Karpas-422 (cell line): ENCODE measurements at regions not wholly inside any gene's neighbourhood (a gene's known extent, or its start where the extent isn't known, plus 50 kb on each side); places are given as distances from the start of the nearest gene placed in this dataset.

ENCODE experiments used
- DNase-seq: peaks from one replicate; pipeline ENCODE4 v3.0.0-alpha.2; 2015
- H2AFZ ChIP-seq: fragments of 200-600 bp; sonication (generic); 2 replicates; pipeline ENCODE4 v1.6.1; 2014; ENCODE audit warnings: antibody characterized with exemption, low read length, mixed read lengths
- H3K27ac ChIP-seq: fragments of 200-600 bp; sonication (generic); 2 replicates; pipeline ENCODE4 v1.5.1; 2014; ENCODE audit warnings: mild to moderate bottlenecking, low read length, moderate library complexity
- H3K27me3 ChIP-seq: fragments of 200-600 bp; sonication (generic); 2 replicates; pipeline ENCODE4 v1.6.1; 2014; ENCODE audit warnings: low read length, mixed read lengths
- H3K36me3 ChIP-seq: fragments of 200-600 bp; sonication (generic); 2 replicates; pipeline ENCODE4 v1.6.1; 2014; ENCODE audit warnings: low read length, mixed read lengths; ENCODE audit not compliant: insufficient read depth
- H3K4me1 ChIP-seq: fragments of 200-600 bp; sonication (generic); 2 replicates; pipeline ENCODE4 v1.6.1; 2014; ENCODE audit warnings: mild to moderate bottlenecking, low read length, mixed read lengths
- H3K4me2 ChIP-seq: fragments of 200-600 bp; sonication (generic); 2 replicates; pipeline ENCODE4 v1.6.1; 2014; ENCODE audit warnings: low read length, low read depth, mild to moderate bottlenecking; ENCODE audit not compliant: poor library complexity, severe bottlenecking
- H3K4me3 ChIP-seq: fragments of 200-600 bp; sonication (generic); 2 replicates; pipeline ENCODE4 v1.5.1; 2014; ENCODE audit warnings: mild to moderate bottlenecking, antibody characterized with exemption, low read length, mixed read lengths
- H3K79me2 ChIP-seq: fragments of 200-600 bp; sonication (generic); 2 replicates; pipeline ENCODE4 v1.6.1; 2014; ENCODE audit warnings: mild to moderate bottlenecking, low read length, mixed read lengths
- H3K9ac ChIP-seq: fragments of 200-600 bp; sonication (generic); 2 replicates; pipeline ENCODE4 v1.6.0; 2014; ENCODE audit warnings: low read length
- H3K9me2 ChIP-seq: fragments of 200-600 bp; sonication (generic), shearing (Covaris generic); replicated peaks from 2 replicates; pipeline ENCODE4 v1.6.0; 2014; ENCODE audit warnings: mild to moderate bottlenecking, low read length, moderate library complexity; ENCODE audit not compliant: insufficient read depth
- H3K9me3 ChIP-seq: fragments of 300-700, 200-600 bp; sonication (generic); 2 replicates; pipeline ENCODE4 v1.6.1; 2014; ENCODE audit warnings: low read length, mixed read lengths
- H4K20me1 ChIP-seq: fragments of 200-600 bp; sonication (generic); 2 replicates; pipeline ENCODE4 v1.6.1; 2014; ENCODE audit warnings: mild to moderate bottlenecking, antibody characterized with exemption, low read length, low read depth; ENCODE audit not compliant: insufficient read depth

GRCh38 chr18:29174891-29175290, 998.0 kb upstream of the CDH2 start:
- Histone ChIP-seq H3K9me2 (no peaks in the 10 kb centered on the region), H3K27me3 (no peaks in the 10 kb centered on the region), H3K9ac (no peak overlapping the region), H3K27ac (no peak overlapping the region), H3K4me3 (no peak overlapping the region), H3K4me2 (no peak overlapping the region), H3K4me1 (no peaks in the 10 kb centered on the region), H3K9me3 (peaks cover 32% of the 10 kb centered on the region), H4K20me1 (no peaks in the 10 kb centered on the region), H3K79me2 (no peaks in the 10 kb centered on the region), H2AFZ (no peak overlapping the region), H3K36me3 (no peaks in the 10 kb centered on the region)
- no peak for DNase-seq

GRCh38 chr18:29172756-29173067, 995.8 kb upstream of the CDH2 start:
- no peaks in the 10 kb centered on the region for H4K20me1 ChIP-seq
- H3K9me2 ChIP-seq = no peaks in the 10 kb centered on the region
- H3K9me3 ChIP-seq = peaks cover 40% of the 10 kb centered on the region
- H3K27me3 ChIP-seq = no peaks in the 10 kb centered on the region
- H3K4me2 ChIP-seq = no peak overlapping the region
- H3K9ac ChIP-seq = no peak overlapping the region
- H3K4me3 ChIP-seq = no peak overlapping the region
- no peaks in the 10 kb centered on the region for H3K36me3 ChIP-seq
- H3K4me1 ChIP-seq = no peaks in the 10 kb centered on the region
- H3K27ac ChIP-seq = no peak overlapping the region
- DNase-seq = no peak
- no peak overlapping the region for H2AFZ ChIP-seq
- no peaks in the 10 kb centered on the region for H3K79me2 ChIP-seq

GRCh38 chr18:29171892-29172755, 995.2 kb upstream of the CDH2 start:
- H3K4me1 ChIP-seq = no peaks in the 10 kb centered on the region
- no peaks in the 10 kb centered on the region for H3K9me2 ChIP-seq
- DNase-seq = no peak
- no peaks in the 10 kb centered on the region for H3K27me3 ChIP-seq
- H4K20me1 ChIP-seq = no peaks in the 10 kb centered on the region
- H3K27ac ChIP-seq = no peak overlapping the region
- no peaks in the 10 kb centered on the region for H3K36me3 ChIP-seq
- H3K9me3 ChIP-seq = peaks cover 36% of the 10 kb centered on the region
- H3K4me3 ChIP-seq = no peak overlapping the region
- H2AFZ ChIP-seq = no peak overlapping the region
- no peak overlapping the region for H3K9ac ChIP-seq
- H3K4me2 ChIP-seq = no peak overlapping the region
- no peaks in the 10 kb centered on the region for H3K79me2 ChIP-seq

- Histone ChIP-seq H3K9me3 (peaks cover 43% of the 10 kb centered on the region), H2AFZ (no peak overlapping the region), H3K9me2 (no peaks in the 10 kb centered on the region)
Observed at GRCh38 chr18:29169599-29169998, 992.7 kb upstream of the CDH2 start.

GRCh38 chr18:29164993-29165599, 988.2 kb upstream of the CDH2 start:
- Histone ChIP-seq H3K4me1 (no peaks in the 10 kb centered on the region), H3K9ac (no peak overlapping the region), H2AFZ (no peak overlapping the region), H4K20me1 (no peaks in the 10 kb centered on the region), H3K27ac (no peak overlapping the region), H3K4me3 (no peak overlapping the region), H3K27me3 (no peaks in the 10 kb centered on the region), H3K4me2 (no peak overlapping the region), H3K9me2 (no peaks in the 10 kb centered on the region), H3K79me2 (no peaks in the 10 kb centered on the region), H3K36me3 (no peaks in the 10 kb centered on the region), H3K9me3 (peaks cover 23% of the 10 kb centered on the region)
- no peak for DNase-seq

More at GRCh38 chr18:29169599-29169998, 992.7 kb upstream of the CDH2 start:
- Histone ChIP-seq H3K27ac (no peak overlapping the region), H3K4me1 (no peaks in the 10 kb centered on the region), H3K36me3 (no peaks in the 10 kb centered on the region), H4K20me1 (no peaks in the 10 kb centered on the region), H3K4me2 (no peak overlapping the region), H3K9ac (no peak overlapping the region), H3K4me3 (no peak overlapping the region), H3K79me2 (no peaks in the 10 kb centered on the region), H3K27me3 (no peaks in the 10 kb centered on the region)
- no peak for DNase-seq

- Histone ChIP-seq H3K9me3 (peaks cover 28% of the 10 kb centered on the region), H4K20me1 (no peaks in the 10 kb centered on the region), H2AFZ (no peak overlapping the region), H3K27me3 (no peaks in the 10 kb centered on the region), H3K9ac (no peak overlapping the region), H3K79me2 (no peaks in the 10 kb centered on the region), H3K4me1 (no peaks in the 10 kb centered on the region), H3K36me3 (no peaks in the 10 kb centered on the region), H3K27ac (no peak overlapping the region), H3K4me3 (no peak overlapping the region), H3K4me2 (no peak overlapping the region), H3K9me2 (no peaks in the 10 kb centered on the region)
- no peak for DNase-seq
Observed at GRCh38 chr18:29164020-29164706, 987.2 kb upstream of the CDH2 start.

- DNase-seq = no peak
- H3K4me1 ChIP-seq = no peaks in the 10 kb centered on the region
- no peak overlapping the region for H3K4me2 ChIP-seq
- H3K4me3 ChIP-seq = no peak overlapping the region
- H4K20me1 ChIP-seq = no peaks in the 10 kb centered on the region
- no peak overlapping the region for H3K9ac ChIP-seq
- peaks cover 24% of the 10 kb centered on the region for H3K9me3 ChIP-seq
- H3K9me2 ChIP-seq = no peaks in the 10 kb centered on the region
- no peak overlapping the region for H3K27ac ChIP-seq
- H3K27me3 ChIP-seq = no peaks in the 10 kb centered on the region
- H3K36me3 ChIP-seq = no peaks in the 10 kb centered on the region
- no peak overlapping the region for H2AFZ ChIP-seq
- H3K79me2 ChIP-seq = no peaks in the 10 kb centered on the region
Observed at GRCh38 chr18:29163596-29163995, 986.7 kb upstream of the CDH2 start.

GRCh38 chr18:29161429-29161828, 984.5 kb upstream of the CDH2 start:
- Histone ChIP-seq H3K27me3 (no peaks in the 10 kb centered on the region), H3K9me3 (peaks cover 21% of the 10 kb centered on the region), H4K20me1 (no peaks in the 10 kb centered on the region), H3K27ac (no peak overlapping the region), H3K79me2 (no peaks in the 10 kb centered on the region), H3K9ac (no peak overlapping the region), H3K9me2 (no peaks in the 10 kb centered on the region), H3K4me1 (no peaks in the 10 kb centered on the region), H2AFZ (no peak overlapping the region), H3K36me3 (no peaks in the 10 kb centered on the region), H3K4me3 (no peak overlapping the region), H3K4me2 (no peak overlapping the region)
- no peak for DNase-seq
